ENCODE measurements at regions not wholly inside any gene's neighbourhood (a gene's known extent, or its start where the extent isn't known, plus 50 kb on each side); places are given as distances from the start of the nearest gene placed in this dataset.

DNA sequence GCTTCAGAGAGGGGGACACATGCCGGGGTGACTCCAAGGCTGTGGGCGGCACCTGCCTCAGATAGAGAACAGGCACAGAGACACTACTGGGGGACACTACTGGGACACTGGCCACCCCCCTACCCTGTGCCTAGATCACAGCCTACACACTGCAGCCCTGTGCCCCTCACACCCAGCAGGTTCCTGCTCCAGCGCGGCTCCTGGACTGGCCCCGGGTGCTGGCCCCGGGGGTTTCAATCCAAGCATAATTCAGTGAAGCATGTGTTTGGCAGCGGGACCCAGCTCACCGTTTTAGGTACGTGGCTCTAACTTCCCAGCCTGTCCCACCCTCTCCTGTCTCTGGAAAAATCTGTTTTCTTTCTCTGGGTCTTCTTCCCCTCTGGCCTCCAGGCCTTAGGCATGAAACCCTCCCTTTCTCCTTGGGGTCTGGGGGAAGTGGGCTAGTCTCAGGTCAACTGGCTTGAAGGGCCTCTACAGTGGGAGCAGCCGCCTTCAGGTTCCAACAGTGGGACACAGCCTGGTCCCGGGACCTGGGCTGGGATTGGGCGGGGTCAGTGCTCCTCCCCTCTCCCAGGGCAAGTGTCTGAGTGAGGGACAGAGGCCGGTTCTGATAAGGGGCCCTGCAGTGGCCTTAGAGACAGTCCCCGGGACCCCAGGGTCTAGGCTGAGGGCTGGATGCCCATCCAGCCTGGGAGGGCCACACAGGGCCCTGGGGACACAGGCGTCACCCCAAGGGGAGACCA lies 98.8 kb downstream of the CRYBB2 start (continued):
- TF ChIP-seq EZH2phosphoT487 (IDR thresholded peaks at IDR 0.05; ENCODE audit: unreplicated experiment) (no peak), ETS1 (IDR thresholded peaks at IDR 0.05) (no peak)

GRCh38 chr22:25327018-25327755 lies 107.7 kb downstream of the CRYBB2 start:
- H3K4me2 ChIP-seq, result no peak overlapping the region
- H3K27ac ChIP-seq (ENCODE audit: low read depth), result no peak overlapping the region
- peak; percentile 52 for ATAC-seq
- H3K27me3 ChIP-seq (ENCODE audit: insufficient read depth), result no peaks in the 10 kb centered on the region
- H3K36me3 ChIP-seq (ENCODE audit: insufficient read depth), result no peaks in the 10 kb centered on the region
- H3K4me1 ChIP-seq (ENCODE audit: insufficient read depth), result no peaks in the 10 kb centered on the region
- no peaks in the 10 kb centered on the region for H3K79me2 ChIP-seq (replicated peaks; ENCODE audit: insufficient read depth)
- H2AFZ ChIP-seq, result no peak overlapping the region
- no peaks in the 10 kb centered on the region for H3K36me3 Mint-ChIP-seq (ENCODE audit: low read depth)
- H3K27ac Mint-ChIP-seq, result no peak overlapping the region
- no peak overlapping the region for H3K4me3 ChIP-seq
- no peaks in the 10 kb centered on the region for H4K20me1 ChIP-seq (replicated peaks; ENCODE audit: insufficient read depth)
- no peaks in the 10 kb centered on the region for H3K4me1 Mint-ChIP-seq
- H3K4me3 Mint-ChIP-seq, result no peak overlapping the region
- H3K27me3 Mint-ChIP-seq (ENCODE audit: insufficient read depth, low read depth, poor library complexity), result peaks cover 4% of the 10 kb centered on the region
- no peaks in the 10 kb centered on the region for H3K9me2 ChIP-seq (ENCODE audit: insufficient read depth)
- no peaks in the 10 kb centered on the region for H3K9me3 Mint-ChIP-seq
- no peak for DNase-seq (ENCODE audit: low spot score)
- no peaks in the 10 kb centered on the region for H3F3A ChIP-seq (replicated peaks; ENCODE audit: low read depth)
- TF ChIP-seq STAT1 (IDR thresholded peaks at IDR 0.05; ENCODE audit: unreplicated experiment), result no peak
- no peak for TF ChIP-seq ZNF462 (CRISPR knock-in tag; IDR thresholded peaks at IDR 0.05)
- TF ChIP-seq ETS1 (IDR thresholded peaks at IDR 0.05), result no peak
- no peak for TF ChIP-seq NANOG (IDR thresholded peaks at IDR 0.05; ENCODE audit: borderline replicate concordance)
- TF ChIP-seq POLR2AphosphoS5 (IDR thresholded peaks at IDR 0.05; ENCODE audit: low read depth), result no peak
- no peak for TF ChIP-seq JUNB (IDR thresholded peaks at IDR 0.05; ENCODE audit: unreplicated experiment)
- TF ChIP-seq ZNF331 (CRISPR knock-in tag; IDR thresholded peaks at IDR 0.05; ENCODE audit: low read depth), result no peak
- TF ChIP-seq EZH2 (IDR thresholded peaks at IDR 0.05; ENCODE audit: low read depth, unreplicated experiment), result no peak
- no peak for TF ChIP-seq ZNF114 (CRISPR knock-in tag; IDR thresholded peaks at IDR 0.05)
- no peak for TF ChIP-seq EZH2phosphoT487 (IDR thresholded peaks at IDR 0.05; ENCODE audit: unreplicated experiment)
- no peak for TF ChIP-seq REST (IDR thresholded peaks at IDR 0.05; ENCODE audit: unreplicated experiment)
- no peak for TF ChIP-seq CREB1 (CRISPR knock-in tag; IDR thresholded peaks at IDR 0.05; ENCODE audit: low read depth)

All from GM23338 (cell line).